SK-N-MC (cell line): ENCODE measurements at regions not wholly inside any gene's neighbourhood (a gene's known extent, or its start where the extent isn't known, plus 50 kb on each side); places are given as distances from the start of the nearest gene placed in this dataset.

Experiments
- DNase-seq: peaks from one replicate; pipeline ENCODE4 v3.0.0-alpha.2; 2011; ENCODE audit warnings: low read depth, low spot score
- H3K27ac ChIP-seq: fragments of 200-600 bp; sonication (generic); 2 replicates; pipeline ENCODE4 v1.5.1; 2016; ENCODE audit warnings: mixed run types
- H3K36me3 ChIP-seq: fragments of 200-600 bp; sonication (generic); 2 replicates; pipeline ENCODE4 v1.6.1; 2017; ENCODE audit warnings: antibody characterized with exemption, low read length, mixed read lengths; ENCODE audit not compliant: insufficient read depth
- H3K4me3 ChIP-seq: fragments of 200-600 bp; sonication (generic); 2 replicates; pipeline ENCODE4 v1.5.1; 2016
- H3K9ac ChIP-seq: fragments of 200-600 bp; sonication (generic); 2 replicates; pipeline ENCODE4 v1.8.0; 2017; ENCODE audit warnings: mixed run types, mixed read lengths; ENCODE audit not compliant: insufficient read length
- H3K9me3 ChIP-seq: fragments of 200-600 bp; sonication (generic); 2 replicates; pipeline ENCODE4 v1.6.1; 2017; ENCODE audit warnings: low read depth, mild to moderate bottlenecking, antibody characterized with exemption, low read length, moderate library complexity, mixed read lengths
- EZH2 ChIP-seq: fragments of 200-600 bp; sonication (generic); IDR thresholded peaks from one replicate; pipeline ENCODE4 v1.6.1; 2017; ENCODE audit warnings: antibody characterized with exemption
- FOXP2 ChIP-seq: optimal IDR thresholded peaks from 2 replicates; pipeline ENCODE3; 2011; ENCODE audit warnings: mild to moderate bottlenecking, moderate library complexity; ENCODE audit not compliant: insufficient read depth; ENCODE audit errors: extremely low read length, control extremely low read depth
- POLR2AphosphoS5 ChIP-seq: IDR thresholded peaks from 2 replicates; pipeline ENCODE4 v1.6.1; 2012; ENCODE audit warnings: mild to moderate bottlenecking, low read depth, low read length, borderline replicate concordance

DNA sequence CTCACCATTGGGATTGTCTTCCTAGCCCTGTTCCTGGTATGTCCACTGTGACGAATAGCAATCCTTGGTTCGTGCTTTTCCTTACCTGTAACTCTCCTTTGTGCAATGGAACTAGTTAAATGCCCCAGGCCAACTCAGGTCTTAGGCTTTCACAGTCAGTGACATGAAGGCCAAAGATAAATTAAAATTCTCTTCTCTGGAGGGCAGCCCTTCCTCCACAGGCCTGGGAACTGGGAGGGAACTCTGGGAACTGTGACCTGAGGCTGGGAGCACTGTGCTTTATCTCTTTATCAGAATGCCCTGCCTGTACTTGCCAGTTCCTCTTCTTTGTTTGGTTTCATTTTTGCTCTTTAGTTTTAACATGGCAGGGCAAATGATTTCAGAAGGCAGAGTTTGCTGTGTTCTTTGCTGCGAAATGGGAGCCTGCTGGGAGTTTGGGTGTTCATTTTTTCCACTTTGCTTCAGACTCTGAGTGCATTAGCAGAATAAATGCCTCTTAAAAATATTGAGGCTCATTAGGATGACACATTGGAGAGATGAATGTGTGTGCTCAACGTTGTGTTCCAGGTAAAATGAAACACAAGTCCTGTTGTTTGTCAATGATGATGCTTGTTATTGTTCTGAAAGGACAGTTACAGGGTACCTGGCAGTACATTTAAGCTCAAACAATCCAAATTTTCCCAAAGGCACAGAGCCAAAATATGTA is 118.1 kb downstream of the NUDT12 start:
- TF ChIP-seq POLR2AphosphoS5 (no peak), FOXP2 (no peak), EZH2 (no peak)
- no peak overlapping the region for H3K4me3 ChIP-seq
- no peak for DNase-seq
- no peaks in the 10 kb centered on the region for H3K9me3 ChIP-seq
- H3K36me3 ChIP-seq, result no peaks in the 10 kb centered on the region
- no peak overlapping the region for H3K9ac ChIP-seq
- H3K27ac ChIP-seq, result no peak overlapping the region

DNA sequence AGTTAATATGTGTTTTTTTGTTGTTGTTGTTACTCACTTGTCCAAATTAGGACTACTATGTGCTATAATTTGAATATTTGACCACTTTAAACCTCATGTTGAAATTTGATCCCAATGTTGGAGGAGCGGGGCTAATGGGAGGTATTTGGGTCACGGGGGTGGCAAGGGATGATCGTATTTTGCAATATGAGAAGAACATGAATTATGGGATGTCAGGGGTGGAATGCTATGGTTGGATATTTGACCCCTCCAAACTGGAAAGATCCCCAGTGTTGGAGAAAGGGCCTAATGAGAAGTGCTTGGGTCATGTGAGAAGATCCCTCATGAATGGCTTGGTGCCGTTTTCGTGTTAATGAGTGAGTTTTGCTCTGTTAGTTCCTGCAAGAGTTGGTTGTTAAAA is 119.8 kb downstream of the NUDT12 start:
- Histone ChIP-seq H3K36me3 (no peaks in the 10 kb centered on the region), H3K27ac (no peak overlapping the region), H3K4me3 (no peak overlapping the region), H3K9ac (no peak overlapping the region), H3K9me3 (no peaks in the 10 kb centered on the region)
- no peak for DNase-seq
- TF ChIP-seq EZH2, result no peak
- TF ChIP-seq POLR2AphosphoS5, result no peak
- TF ChIP-seq FOXP2, result no peak

DNA sequence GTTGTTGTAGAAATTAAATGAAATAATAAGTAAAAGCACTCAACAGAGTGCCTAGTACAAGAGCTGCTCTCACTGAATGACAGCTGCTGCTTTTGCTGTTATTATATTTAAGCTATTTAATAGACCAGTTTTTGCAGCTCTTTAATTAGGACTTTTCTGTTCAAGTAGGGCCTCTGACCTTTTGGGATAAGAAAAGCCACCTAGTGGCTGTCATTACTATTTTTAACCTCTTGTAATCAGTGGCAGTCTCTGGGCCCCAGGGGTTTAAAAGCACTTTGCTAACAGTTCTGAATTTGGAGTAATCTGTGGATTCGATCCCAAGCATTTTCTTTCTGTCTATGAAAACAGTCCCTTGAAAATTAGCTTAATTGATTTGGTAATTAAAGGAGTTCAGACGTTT is 121.1 kb downstream of the NUDT12 start:
- TF ChIP-seq POLR2AphosphoS5, result no peak
- TF ChIP-seq FOXP2, result no peak
- TF ChIP-seq EZH2, result no peak

DNA sequence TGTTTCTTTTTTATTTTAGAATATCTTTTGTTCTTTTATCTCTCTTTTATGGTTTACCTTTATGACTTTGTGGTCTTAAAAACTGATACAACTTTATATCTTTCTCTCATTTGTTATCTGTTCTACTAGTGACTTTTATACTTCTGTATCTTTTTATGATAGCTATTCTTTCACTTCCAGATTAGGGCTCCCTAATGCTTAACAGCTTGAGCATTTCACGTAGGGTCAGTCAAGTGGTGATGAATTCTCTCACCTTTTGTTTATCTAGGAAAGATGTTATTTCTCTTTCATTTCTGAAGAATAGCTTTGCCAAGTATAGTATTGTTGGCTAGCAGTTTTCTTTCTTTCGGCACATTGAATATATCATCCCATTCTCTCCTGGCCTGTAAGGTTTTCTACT is 123.6 kb downstream of the NUDT12 start:
- Histone ChIP-seq H3K27ac (no peak overlapping the region), H3K9me3 (no peaks in the 10 kb centered on the region), H3K4me3 (no peak overlapping the region), H3K36me3 (no peaks in the 10 kb centered on the region), H3K9ac (no peak overlapping the region)
- DNase-seq, result no peak
- TF ChIP-seq FOXP2, result no peak
- TF ChIP-seq POLR2AphosphoS5, result no peak
- no peak for TF ChIP-seq EZH2

More for the DNA sequence above, 121.1 kb downstream of the NUDT12 start:
- Histone ChIP-seq H3K27ac (no peak overlapping the region), H3K9me3 (no peaks in the 10 kb centered on the region), H3K4me3 (no peak overlapping the region), H3K36me3 (no peaks in the 10 kb centered on the region), H3K9ac (no peak overlapping the region)
- no peak for DNase-seq

DNA sequence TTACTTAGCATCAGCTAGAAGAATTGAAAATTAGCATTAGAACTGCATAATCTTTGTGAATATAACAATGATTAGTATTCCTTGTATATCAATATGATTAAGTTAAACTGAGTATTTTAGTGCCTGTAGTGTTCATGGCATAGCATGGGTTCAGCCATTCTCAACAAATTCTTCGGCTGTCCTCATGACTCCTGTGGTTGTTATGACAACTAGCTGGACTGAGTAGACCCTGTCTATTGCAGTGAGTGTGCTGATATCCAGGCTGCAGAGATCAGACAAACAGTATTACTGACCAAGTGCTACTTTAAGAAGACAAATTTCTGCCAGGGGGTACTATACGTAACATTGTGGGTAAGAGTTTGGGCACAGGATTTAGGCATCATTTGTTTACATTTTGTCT is 125.9 kb downstream of the NUDT12 start:
- Histone ChIP-seq H3K9me3 (no peaks in the 10 kb centered on the region), H3K27ac (no peak overlapping the region), H3K4me3 (no peak overlapping the region), H3K36me3 (no peaks in the 10 kb centered on the region), H3K9ac (no peak overlapping the region)
- TF ChIP-seq POLR2AphosphoS5, result no peak
- TF ChIP-seq EZH2, result no peak
- no peak for TF ChIP-seq FOXP2
- no peak for DNase-seq

DNA sequence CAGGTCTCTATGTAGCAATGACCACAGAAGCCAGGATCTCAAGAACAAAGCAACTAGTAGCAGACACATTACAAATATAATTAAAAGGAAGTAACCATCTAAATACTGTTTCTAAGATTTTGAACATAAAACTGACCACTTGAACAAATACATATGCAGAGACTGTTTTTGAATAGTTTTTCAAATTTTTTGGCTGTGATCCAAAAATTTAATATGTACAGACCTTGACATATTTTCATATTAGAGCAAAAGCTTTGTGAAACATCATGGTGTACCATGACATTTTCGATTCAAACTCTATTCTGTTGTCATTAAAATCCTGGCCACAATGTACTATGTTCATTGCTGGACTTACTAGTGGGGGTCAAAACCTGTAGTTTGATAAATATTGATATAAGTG is 126.5 kb downstream of the NUDT12 start:
- no peak overlapping the region for H3K27ac ChIP-seq
- TF ChIP-seq EZH2, result no peak
- no peak for TF ChIP-seq POLR2AphosphoS5
- TF ChIP-seq FOXP2, result no peak
- H3K9ac ChIP-seq, result no peak overlapping the region
- no peaks in the 10 kb centered on the region for H3K9me3 ChIP-seq
- no peaks in the 10 kb centered on the region for H3K36me3 ChIP-seq
- H3K4me3 ChIP-seq, result no peak overlapping the region
- DNase-seq, result no peak

DNA sequence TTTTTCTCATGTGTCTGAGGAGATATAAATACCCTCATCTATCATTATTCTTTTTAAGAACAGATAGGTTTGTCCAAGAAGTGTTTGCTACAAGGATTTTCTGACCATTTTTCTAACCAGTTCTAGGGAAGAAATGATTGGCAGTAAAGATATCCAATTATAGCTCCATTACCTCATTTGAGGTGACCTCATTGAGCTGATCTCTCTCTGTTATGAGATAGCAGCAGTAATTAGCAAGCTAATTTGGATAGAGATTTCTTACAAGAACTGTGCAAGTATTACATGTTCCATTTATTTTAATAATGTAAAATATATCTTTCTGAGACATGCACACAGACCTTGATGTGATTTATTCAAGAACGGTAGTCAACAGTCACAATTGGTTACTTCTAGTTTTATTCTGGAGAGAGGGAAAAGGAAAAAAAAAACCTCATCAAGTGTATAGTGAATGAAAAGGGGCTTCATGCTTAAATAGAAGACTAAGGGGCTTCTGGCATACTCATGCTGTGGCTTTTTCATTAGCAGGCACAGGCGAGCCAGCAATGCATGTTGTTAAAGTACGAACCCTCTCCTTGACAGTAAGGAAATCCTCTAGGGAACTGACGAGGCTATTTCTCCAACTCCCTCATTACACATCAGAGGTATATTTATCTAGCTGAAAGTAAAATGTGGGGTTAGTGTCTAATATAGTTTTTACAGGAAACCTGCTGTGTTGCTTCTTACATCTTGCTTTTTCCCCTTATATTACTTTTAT is 127.3 kb downstream of the NUDT12 start:
- TF ChIP-seq FOXP2 (no peak), POLR2AphosphoS5 (no peak), EZH2 (no peak)
- H3K9me3 ChIP-seq, result no peaks in the 10 kb centered on the region
- H3K36me3 ChIP-seq, result no peaks in the 10 kb centered on the region

DNA sequence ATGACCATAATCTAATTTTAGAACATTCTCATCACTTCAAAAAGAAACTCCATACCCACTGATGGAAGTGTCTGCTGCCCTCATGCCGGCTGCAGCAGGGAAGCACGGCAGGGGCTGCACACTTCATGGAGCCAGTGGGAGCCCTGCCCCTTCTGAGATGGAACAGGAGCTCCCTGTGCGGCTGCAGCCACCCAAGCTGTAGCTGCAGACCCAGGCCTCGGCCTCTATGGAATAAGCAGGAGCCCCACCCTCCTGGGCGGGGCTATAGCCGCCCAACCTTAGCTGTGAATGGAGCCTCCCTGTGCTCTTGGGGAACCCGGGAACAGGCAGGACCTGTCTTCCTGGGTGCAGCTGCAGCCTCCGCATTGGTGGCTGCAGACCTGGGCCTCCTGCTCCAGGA is 128.5 kb downstream of the NUDT12 start:
- Histone ChIP-seq H3K4me3 (no peak overlapping the region), H3K27ac (no peak overlapping the region), H3K9ac (no peak overlapping the region), H3K36me3 (no peaks in the 10 kb centered on the region), H3K9me3 (no peaks in the 10 kb centered on the region)
- DNase-seq, result no peak
- TF ChIP-seq FOXP2 (no peak), EZH2 (no peak), POLR2AphosphoS5 (no peak)

More for the DNA sequence above, 127.3 kb downstream of the NUDT12 start:
- no peak overlapping the region for H3K4me3 ChIP-seq
- DNase-seq, result no peak
- no peak overlapping the region for H3K27ac ChIP-seq
- H3K9ac ChIP-seq, result no peak overlapping the region

DNA sequence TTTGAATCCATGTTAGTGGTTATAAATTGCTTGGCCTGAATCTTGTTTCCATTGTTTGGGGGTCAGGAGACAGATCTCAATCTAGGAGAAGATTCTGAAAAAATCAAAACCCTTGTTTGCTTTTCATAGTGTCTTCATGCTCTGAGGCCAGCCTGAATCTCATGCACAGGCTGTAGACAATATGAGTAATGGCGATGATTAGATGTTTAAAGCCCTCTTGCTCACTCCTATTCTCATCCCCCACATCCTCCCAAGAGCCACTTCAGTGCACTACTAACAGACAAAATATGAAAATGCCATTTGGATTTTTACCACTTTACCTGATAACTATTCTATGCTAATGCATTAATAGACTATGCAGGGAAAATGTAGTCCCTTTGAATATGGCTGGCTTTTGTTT is 129.4 kb downstream of the NUDT12 start:
- Histone ChIP-seq H3K36me3 (no peaks in the 10 kb centered on the region), H3K4me3 (no peak overlapping the region), H3K9ac (no peak overlapping the region), H3K9me3 (no peaks in the 10 kb centered on the region), H3K27ac (no peak overlapping the region)
- TF ChIP-seq FOXP2 (no peak), POLR2AphosphoS5 (no peak), EZH2 (no peak)
- DNase-seq, result no peak

DNA sequence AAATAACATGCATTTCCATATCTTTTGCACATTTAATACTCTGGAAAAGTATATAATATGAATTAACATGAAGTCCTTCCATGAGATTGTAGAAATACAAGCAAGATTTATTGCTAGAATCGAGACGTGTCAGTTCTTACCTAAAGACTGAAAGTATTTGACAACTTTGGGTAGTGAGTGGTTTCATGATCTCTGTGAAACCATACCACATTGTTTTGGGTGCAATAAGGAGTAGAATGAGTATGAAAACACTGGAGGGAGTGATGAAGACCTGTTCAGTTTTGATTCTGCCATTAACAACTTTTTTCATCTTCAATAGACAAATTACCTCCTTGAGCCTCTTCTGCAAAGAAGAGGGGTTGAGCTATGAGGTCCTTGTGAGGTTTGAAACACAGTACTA is 133.7 kb downstream of the NUDT12 start:
- Histone ChIP-seq H3K4me3 (no peak overlapping the region), H3K36me3 (no peaks in the 10 kb centered on the region), H3K27ac (no peak overlapping the region), H3K9me3 (no peaks in the 10 kb centered on the region), H3K9ac (no peak overlapping the region)
- no peak for TF ChIP-seq EZH2
- no peak for TF ChIP-seq FOXP2
- TF ChIP-seq POLR2AphosphoS5, result no peak
- DNase-seq, result no peak
